HepG2 (cell line): ENCODE measurements at regions not wholly inside any gene's neighbourhood (a gene's known extent, or its start where the extent isn't known, plus 50 kb on each side); places are given as distances from the start of the nearest gene placed in this dataset.

ENCODE experiments used
- ATAC-seq: fragments of 200-7000 bp; cut with Tn5 transposase; 3 replicates; pipeline ENCODE4 v1.9.1; 2020; ENCODE audit warnings: mild to moderate bottlenecking, moderate library complexity
- BruUV-seq: library from RNA; stranded (reverse); fragments of 400-500 nt; replicated peaks from 2 replicates; lab custom pipeline; 2021; lab: Mats Ljungman, UMichigan
- CTCF ChIA-PET: fragments of 300-600 bp; formaldehyde crosslinking; extraction: SDS; loops from one replicate; lab custom pipeline; 2021; ENCODE audit warnings: low total read pairs, inconsistent platforms, low intra/inter-chr PET ratio; lab: Yijun Ruan, JAX
- POLR2A ChIA-PET: fragments of 350-600 bp; sonication (Branson Sonifier 250); formaldehyde crosslinking; loops from one replicate; lab custom pipeline; 2020; ENCODE audit warnings: antibody characterized with exemption, inconsistent platforms; lab: Yijun Ruan, JAX
- DNase-seq: peaks from one replicate; pipeline ENCODE4 v3.0.0-alpha.2; 2015; ENCODE audit warnings: low spot score
- FAIRE-seq: peaks from 3 replicates; lab custom pipeline; 2011; peaks lifted over from hg19 to GRCh38; lab: Jason Lieb, UNC
- H2AFZ ChIP-seq: one replicate; pipeline ENCODE4 v1.6.1; 2011; ENCODE audit warnings: low read length, inconsistent platforms
- H3K27ac ChIP-seq: fragments of 300-600 bp; 3 replicates; pipeline ENCODE4 v1.8.0; 2011; ENCODE audit warnings: mixed run types, mild to moderate bottlenecking, mixed read lengths, low read length, inconsistent platforms; ENCODE audit not compliant: insufficient read depth; ENCODE audit errors: extremely low read length
- H3K27me3 ChIP-seq, 2 experiments: fragments of 200-600 bp in 1 of 2; 2 replicates in 1 of 2; 3 replicates in 1 of 2; pipeline versions ENCODE4 v1.6.0 to v1.8.0; 2011; ENCODE audit warnings: low read length in 2 of 2, mild to moderate bottlenecking in 2 of 2, moderate library complexity in 2 of 2, inconsistent platforms in 1 of 2; ENCODE audit not compliant: insufficient read depth in 2 of 2, control insufficient read depth in 1 of 2
- H3K36me3 ChIP-seq, 2 experiments: fragments of 200-600 bp in 1 of 2; replicated peaks in 1 of 2; 2 replicates in 1 of 2; 3 replicates in 1 of 2; pipeline versions ENCODE4 v1.5.1 to v1.8.0; 2011; ENCODE audit warnings: low read length in 2 of 2, inconsistent platforms in 1 of 2; ENCODE audit not compliant: insufficient read depth in 2 of 2, control insufficient read depth in 1 of 2
- H3K4me1 ChIP-seq: 2 replicates; pipeline ENCODE4 v1.5.1; 2012; ENCODE audit warnings: low read length, inconsistent platforms; ENCODE audit not compliant: insufficient read depth
- H3K4me2 ChIP-seq: 2 replicates; pipeline ENCODE4 v1.6.0; 2011; ENCODE audit warnings: low read depth, low read length, inconsistent platforms
- H3K4me3 ChIP-seq, 3 experiments: fragments of 200-600 bp in 1 of 3; sonication (generic), shearing (Covaris generic) in 1 of 3; replicated peaks in 1 of 3; 2 replicates each; pipeline ENCODE4 v1.5.1; 2011 to 2016; ENCODE audit warnings: low read length in 3 of 3, inconsistent platforms in 2 of 3, low read depth in 2 of 3, mild to moderate bottlenecking in 2 of 3, control low read depth in 1 of 3, mixed read lengths in 1 of 3; ENCODE audit not compliant: insufficient read depth in 1 of 3
- H3K79me2 ChIP-seq: one replicate; pipeline ENCODE4 v1.6.1; 2011; ENCODE audit warnings: low read length, inconsistent platforms; ENCODE audit not compliant: insufficient read depth
- H3K9ac ChIP-seq: 2 replicates; pipeline ENCODE4 v1.6.0; 2011; ENCODE audit warnings: mild to moderate bottlenecking, low read depth, low read length, inconsistent platforms; ENCODE audit not compliant: insufficient read depth
- H3K9me3 ChIP-seq: 2 replicates; pipeline ENCODE4 v1.5.1; 2012; ENCODE audit warnings: mild to moderate bottlenecking, low read length
- H4K20me1 ChIP-seq: 2 replicates; pipeline ENCODE4 v1.6.0; 2011; ENCODE audit warnings: inconsistent platforms, mild to moderate bottlenecking, low read length, moderate library complexity; ENCODE audit not compliant: insufficient read depth
- CC2D1A ChIP-seq: sonication (generic); formaldehyde crosslinking; IDR thresholded peaks from 2 replicates; pipeline ENCODE4 v1.8.1; 2023; ENCODE audit warnings: mild to moderate bottlenecking, missing genetic modification reagents
- HNF4G ChIP-seq, 2 experiments: sonication (generic) in 1 of 2; formaldehyde crosslinking in 1 of 2; IDR thresholded peaks; 2 replicates each; pipeline versions ENCODE4 v1.4.0 to v1.6.1; 2011 to 2020; ENCODE audit warnings: borderline replicate concordance in 2 of 2, low read depth in 2 of 2, mild to moderate bottlenecking in 2 of 2, low read length in 1 of 2, missing genetic modification reagents in 1 of 2, moderate library complexity in 1 of 2
- KMT2B ChIP-seq: IDR thresholded peaks from 2 replicates; pipeline ENCODE4 v1.6.1; 2016; ENCODE audit warnings: missing genetic modification reagents, missing compliant biosample characterization
- MYC ChIP-seq: sonication (generic); formaldehyde crosslinking; IDR thresholded peaks from 2 replicates; pipeline ENCODE4 v1.9.0; 2021; ENCODE audit warnings: missing genetic modification reagents, borderline replicate concordance
- PPARG ChIP-seq: conservative IDR thresholded peaks from 2 replicates; pipeline ENCODE4 v1.6.1; 2016; ENCODE audit warnings: missing biosample characterization, missing genetic modification reagents
- PRMT3 ChIP-seq: sonication (generic); formaldehyde crosslinking; IDR thresholded peaks from 2 replicates; pipeline ENCODE4 v1.8.1; 2022; ENCODE audit warnings: low read depth, mild to moderate bottlenecking, moderate library complexity, missing genetic modification reagents, borderline replicate concordance
- REL ChIP-seq: sonication (generic); formaldehyde crosslinking; conservative IDR thresholded peaks from 2 replicates; pipeline ENCODE4 v1.8.0; 2022; ENCODE audit warnings: mild to moderate bottlenecking, missing genetic modification reagents, moderate library complexity
- STAG1 ChIP-seq: sonication (generic); formaldehyde crosslinking; IDR thresholded peaks from 2 replicates; pipeline ENCODE4 v1.4.0; 2020; ENCODE audit warnings: missing genetic modification reagents
- TIGD3 ChIP-seq: sonication (generic); formaldehyde crosslinking; IDR thresholded peaks from 2 replicates; pipeline ENCODE4 v1.5.1; 2020; ENCODE audit warnings: mild to moderate bottlenecking, missing genetic modification reagents, borderline replicate concordance
- ZBTB1 ChIP-seq: sonication (generic); formaldehyde crosslinking; IDR thresholded peaks from 2 replicates; pipeline ENCODE4 v1.4.0; 2020; ENCODE audit warnings: missing genetic modification reagents, borderline replicate concordance
- ZNF431 ChIP-seq: sonication (generic); formaldehyde crosslinking; IDR thresholded peaks from 2 replicates; pipeline ENCODE4 v1.9.0; 2022; ENCODE audit warnings: missing genetic modification reagents, low read depth, mild to moderate bottlenecking, borderline replicate concordance
- WGBS: methylation state at CpG from one replicate; pipeline ENCODE4 v1.1.6; 2017; ENCODE audit warnings: low lambda C conversion rate; 5-methylcytosine and 5-hydroxymethylcytosine counted together
- in situ Hi-C: cut with HindIII; loops from 2 replicates; pipeline ENCODE4 v1.10.0; 2017; ENCODE audit warnings: low pct_unique_long_range_greater_than_20kb; ENCODE audit not compliant: extremely low pct_ligation_motif_present
- intact Hi-C: fragments of 100-400 bp; cut with micrococcal nuclease; formaldehyde crosslinking; loops from one replicate; pipeline ENCODE4 v1.10.0; 2022; ENCODE audit not compliant: unreplicated experiment
- TF ChIP-seq, protein P1 (sequence below): IDR thresholded peaks from 2 replicates; pipeline ENCODE4 v1.6.1; 2018; ENCODE audit warnings: missing genetic modification reagents
- TF ChIP-seq, protein P2 (sequence below): sonication (generic); formaldehyde crosslinking; IDR thresholded peaks from 2 replicates; pipeline ENCODE4 v1.4.0; 2020; ENCODE audit warnings: missing genetic modification reagents
- TF ChIP-seq, protein P3 (sequence below): sonication (generic); formaldehyde crosslinking; IDR thresholded peaks from 2 replicates; pipeline ENCODE4 v1.4.0; 2020; ENCODE audit warnings: missing genetic modification reagents

- H2AFZ ChIP-seq: no peak overlapping the region
- H3K4me3 ChIP-seq: no peak overlapping the region
- no peak overlapping the region for H3K27ac ChIP-seq
- ATAC-seq: no peak
- H4K20me1 ChIP-seq: no peaks in the 10 kb centered on the region
- H3K27me3 ChIP-seq: peaks cover 0 to 31% of the 10 kb centered on the region in 2 experiments; a peak in 2 of 5 replicates
- POLR2A ChIA-PET: no interaction called here
- 10% methylated on average over 5 of the region's 5 CpGs for WGBS
- H3K4me2 ChIP-seq: no peak overlapping the region
- intact Hi-C loops: no loop called here
- H3K4me1 ChIP-seq: no peaks in the 10 kb centered on the region
- H3K79me2 ChIP-seq: no peaks in the 10 kb centered on the region
- H3K9me3 ChIP-seq: no peaks in the 10 kb centered on the region
- in situ Hi-C loops: no loop called here
- FAIRE-seq: no peak
- H3K36me3 ChIP-seq: no peaks in the 10 kb centered on the region
- no peak for DNase-seq
- CTCF ChIA-PET: no interaction called here
- H3K9ac ChIP-seq: no peak overlapping the region
- BruUV-seq: no TSS peak
- TF ChIP-seq PPARG (CRISPR knock-in tag) (no peak), PRMT3 (CRISPR knock-in tag) (no peak), STAG1 (CRISPR knock-in tag) (no peak), TIGD3 (CRISPR knock-in tag) (no peak), ZBTB1 (CRISPR knock-in tag) (no peak), CC2D1A (CRISPR knock-in tag) (no peak), REL (no peak), KMT2B (CRISPR knock-in tag) (no peak), HNF4G (IDR thresholded peaks at IDR 0.05; ENCODE audit: borderline replicate concordance, low read depth, low read length) (no peak), HNF4G (CRISPR knock-in tag; IDR thresholded peaks at IDR 0.05; ENCODE audit: borderline replicate concordance, low read depth) (no peak), MYC (no peak), ZNF431 (CRISPR knock-in tag) (no peak)
- TF ChIP-seq, protein P1, sequence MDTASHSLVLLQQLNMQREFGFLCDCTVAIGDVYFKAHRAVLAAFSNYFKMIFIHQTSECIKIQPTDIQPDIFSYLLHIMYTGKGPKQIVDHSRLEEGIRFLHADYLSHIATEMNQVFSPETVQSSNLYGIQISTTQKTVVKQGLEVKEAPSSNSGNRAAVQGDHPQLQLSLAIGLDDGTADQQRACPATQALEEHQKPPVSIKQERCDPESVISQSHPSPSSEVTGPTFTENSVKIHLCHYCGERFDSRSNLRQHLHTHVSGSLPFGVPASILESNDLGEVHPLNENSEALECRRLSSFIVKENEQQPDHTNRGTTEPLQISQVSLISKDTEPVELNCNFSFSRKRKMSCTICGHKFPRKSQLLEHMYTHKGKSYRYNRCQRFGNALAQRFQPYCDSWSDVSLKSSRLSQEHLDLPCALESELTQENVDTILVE (CRISPR knock-in tag): no peak
- TF ChIP-seq, protein P2, sequence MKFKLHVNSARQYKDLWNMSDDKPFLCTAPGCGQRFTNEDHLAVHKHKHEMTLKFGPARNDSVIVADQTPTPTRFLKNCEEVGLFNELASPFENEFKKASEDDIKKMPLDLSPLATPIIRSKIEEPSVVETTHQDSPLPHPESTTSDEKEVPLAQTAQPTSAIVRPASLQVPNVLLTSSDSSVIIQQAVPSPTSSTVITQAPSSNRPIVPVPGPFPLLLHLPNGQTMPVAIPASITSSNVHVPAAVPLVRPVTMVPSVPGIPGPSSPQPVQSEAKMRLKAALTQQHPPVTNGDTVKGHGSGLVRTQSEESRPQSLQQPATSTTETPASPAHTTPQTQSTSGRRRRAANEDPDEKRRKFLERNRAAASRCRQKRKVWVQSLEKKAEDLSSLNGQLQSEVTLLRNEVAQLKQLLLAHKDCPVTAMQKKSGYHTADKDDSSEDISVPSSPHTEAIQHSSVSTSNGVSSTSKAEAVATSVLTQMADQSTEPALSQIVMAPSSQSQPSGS (CRISPR knock-in tag): no peak
- TF ChIP-seq, protein P3, sequence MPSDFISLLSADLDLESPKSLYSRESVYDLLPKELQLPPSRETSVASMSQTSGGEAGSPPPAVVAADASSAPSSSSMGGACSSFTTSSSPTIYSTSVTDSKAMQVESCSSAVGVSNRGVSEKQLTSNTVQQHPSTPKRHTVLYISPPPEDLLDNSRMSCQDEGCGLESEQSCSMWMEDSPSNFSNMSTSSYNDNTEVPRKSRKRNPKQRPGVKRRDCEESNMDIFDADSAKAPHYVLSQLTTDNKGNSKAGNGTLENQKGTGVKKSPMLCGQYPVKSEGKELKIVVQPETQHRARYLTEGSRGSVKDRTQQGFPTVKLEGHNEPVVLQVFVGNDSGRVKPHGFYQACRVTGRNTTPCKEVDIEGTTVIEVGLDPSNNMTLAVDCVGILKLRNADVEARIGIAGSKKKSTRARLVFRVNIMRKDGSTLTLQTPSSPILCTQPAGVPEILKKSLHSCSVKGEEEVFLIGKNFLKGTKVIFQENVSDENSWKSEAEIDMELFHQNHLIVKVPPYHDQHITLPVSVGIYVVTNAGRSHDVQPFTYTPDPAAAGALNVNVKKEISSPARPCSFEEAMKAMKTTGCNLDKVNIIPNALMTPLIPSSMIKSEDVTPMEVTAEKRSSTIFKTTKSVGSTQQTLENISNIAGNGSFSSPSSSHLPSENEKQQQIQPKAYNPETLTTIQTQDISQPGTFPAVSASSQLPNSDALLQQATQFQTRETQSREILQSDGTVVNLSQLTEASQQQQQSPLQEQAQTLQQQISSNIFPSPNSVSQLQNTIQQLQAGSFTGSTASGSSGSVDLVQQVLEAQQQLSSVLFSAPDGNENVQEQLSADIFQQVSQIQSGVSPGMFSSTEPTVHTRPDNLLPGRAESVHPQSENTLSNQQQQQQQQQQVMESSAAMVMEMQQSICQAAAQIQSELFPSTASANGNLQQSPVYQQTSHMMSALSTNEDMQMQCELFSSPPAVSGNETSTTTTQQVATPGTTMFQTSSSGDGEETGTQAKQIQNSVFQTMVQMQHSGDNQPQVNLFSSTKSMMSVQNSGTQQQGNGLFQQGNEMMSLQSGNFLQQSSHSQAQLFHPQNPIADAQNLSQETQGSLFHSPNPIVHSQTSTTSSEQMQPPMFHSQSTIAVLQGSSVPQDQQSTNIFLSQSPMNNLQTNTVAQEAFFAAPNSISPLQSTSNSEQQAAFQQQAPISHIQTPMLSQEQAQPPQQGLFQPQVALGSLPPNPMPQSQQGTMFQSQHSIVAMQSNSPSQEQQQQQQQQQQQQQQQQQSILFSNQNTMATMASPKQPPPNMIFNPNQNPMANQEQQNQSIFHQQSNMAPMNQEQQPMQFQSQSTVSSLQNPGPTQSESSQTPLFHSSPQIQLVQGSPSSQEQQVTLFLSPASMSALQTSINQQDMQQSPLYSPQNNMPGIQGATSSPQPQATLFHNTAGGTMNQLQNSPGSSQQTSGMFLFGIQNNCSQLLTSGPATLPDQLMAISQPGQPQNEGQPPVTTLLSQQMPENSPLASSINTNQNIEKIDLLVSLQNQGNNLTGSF (CRISPR knock-in tag): no peak
Observed at GRCh38 chr1:201778279-201779065, 50.5 kb upstream of the IPO9 start.
